Subcutaneous abdominal adipose tissue (tissue), 5 donors: ENCODE measurements at regions not wholly inside any gene's neighbourhood (a gene's known extent, or its start where the extent isn't known, plus 50 kb on each side); places are given as distances from the start of the nearest gene placed in this dataset.
"Not testable (repeated sequence)": the region's sequence is repeated elsewhere in the genome, so short reads cannot be mapped to it uniquely, and the experiment has no call there.

Source experiments
- H3K27ac ChIP-seq: one replicate; pipeline ENCODE4 v1.7.0; 2013; ENCODE audit warnings: low read depth, mild to moderate bottlenecking, inconsistent platforms, low read length, moderate library complexity
- H3K27me3 ChIP-seq, 5 donors: one replicate each; pipeline ENCODE4 v1.7.0; 2013; ENCODE audit warnings: low read length in 5 of 5, inconsistent platforms in 1 of 5; ENCODE audit not compliant: control insufficient read depth in 5 of 5, insufficient read depth in 4 of 5
- H3K36me3 ChIP-seq, 5 donors: one replicate each; pipeline ENCODE4 v1.7.0; 2013; ENCODE audit warnings: low read length in 5 of 5; ENCODE audit not compliant: control insufficient read depth in 5 of 5, insufficient read depth in 5 of 5
- H3K4me1 ChIP-seq, 5 donors: one replicate each; pipeline ENCODE4 v1.7.0; 2013; ENCODE audit warnings: low read length in 5 of 5, mild to moderate bottlenecking in 3 of 5, moderate library complexity in 1 of 5; ENCODE audit not compliant: control insufficient read depth in 5 of 5, insufficient read depth in 5 of 5
- H3K4me3 ChIP-seq, 5 donors: one replicate each; pipeline ENCODE4 v1.7.0; 2013; ENCODE audit warnings: low read length in 5 of 5, low read depth in 1 of 5
- H3K9ac ChIP-seq, 5 donors: one replicate each; pipeline ENCODE4 v1.7.0; 2013; ENCODE audit warnings: low read length in 5 of 5, mild to moderate bottlenecking in 4 of 5, moderate library complexity in 3 of 5
- H3K9me3 ChIP-seq, 5 donors: one replicate each; pipeline ENCODE4 v1.7.0; 2013; ENCODE audit warnings: low read length in 5 of 5; ENCODE audit not compliant: control insufficient read depth in 5 of 5
- donor health status: healthy.
- donor health status: healthy.
- donor health status: healthy.
- donor health status: healthy.
- donor health status: healthy.

- Histone ChIP-seq H3K9me3 (no peaks in the 10 kb centered on the region), H3K4me3 (no peak overlapping the region), H3K4me1 (no peaks in the 10 kb centered on the region), H3K36me3 (no peaks in the 10 kb centered on the region), H3K27ac (no peak overlapping the region), H3K27me3 (no peaks in the 10 kb centered on the region), H3K9ac (no peak overlapping the region)
Measured at GRCh38 chr4:67342291-67342690, 203.0 kb downstream of the CENPC start.

- H3K27ac ChIP-seq, result no peak overlapping the region
Measured at GRCh38 chr4:67333664-67334063, 211.6 kb downstream of the CENPC start.

GRCh38 chr4:67332627-67333026 is 212.7 kb downstream of the CENPC start:
- no peak overlapping the region for H3K4me3 ChIP-seq
- H3K4me1 ChIP-seq, result no peaks in the 10 kb centered on the region
- H3K27ac ChIP-seq, result no peak overlapping the region
- no peaks in the 10 kb centered on the region for H3K9me3 ChIP-seq
- H3K9ac ChIP-seq, result no peak overlapping the region
- H3K27me3 ChIP-seq, result no peaks in the 10 kb centered on the region
- no peaks in the 10 kb centered on the region for H3K36me3 ChIP-seq

More at GRCh38 chr4:67333664-67334063, 211.6 kb downstream of the CENPC start:
- Histone ChIP-seq H3K9ac (no peak overlapping the region), H3K9me3 (no peaks in the 10 kb centered on the region), H3K4me1 (no peaks in the 10 kb centered on the region), H3K27me3 (no peaks in the 10 kb centered on the region), H3K36me3 (no peaks in the 10 kb centered on the region), H3K4me3 (no peak overlapping the region)

GRCh38 chr4:67328393-67328792 is 216.9 kb downstream of the CENPC start:
- no peaks in the 10 kb centered on the region for H3K4me1 ChIP-seq
- no peak overlapping the region for H3K9ac ChIP-seq
- no peaks in the 10 kb centered on the region for H3K27me3 ChIP-seq
- no peak overlapping the region for H3K27ac ChIP-seq
- H3K36me3 ChIP-seq, result no peaks in the 10 kb centered on the region
- no peak overlapping the region for H3K4me3 ChIP-seq
- no peaks in the 10 kb centered on the region for H3K9me3 ChIP-seq

GRCh38 chr4:67328018-67328278 is 217.4 kb downstream of the CENPC start:
- Histone ChIP-seq H3K36me3 (no peaks in the 10 kb centered on the region), H3K9ac (no peak overlapping the region), H3K4me3 (no peak overlapping the region), H3K27me3 (no peaks in the 10 kb centered on the region), H3K9me3 (no peaks in the 10 kb centered on the region), H3K27ac (no peak overlapping the region), H3K4me1 (no peaks in the 10 kb centered on the region)

GRCh38 chr4:67327245-67328017 is 217.9 kb downstream of the CENPC start:
- Histone ChIP-seq H3K27ac (no peak overlapping the region), H3K4me3 (no peak overlapping the region), H3K4me1 (no peaks in the 10 kb centered on the region), H3K9me3 (no peaks in the 10 kb centered on the region), H3K27me3 (no peaks in the 10 kb centered on the region), H3K9ac (no peak overlapping the region), H3K36me3 (no peaks in the 10 kb centered on the region)

GRCh38 chr4:67325791-67326190 is 219.5 kb downstream of the CENPC start:
- H3K9ac ChIP-seq, result no peak overlapping the region

GRCh38 chr4:67320645-67321044 is 224.7 kb downstream of the CENPC start:
- no peak overlapping the region for H3K4me3 ChIP-seq
- H3K36me3 ChIP-seq, result no peaks in the 10 kb centered on the region
- H3K9ac ChIP-seq, result no peak overlapping the region
- H3K27me3 ChIP-seq, result no peaks in the 10 kb centered on the region
- no peak overlapping the region for H3K27ac ChIP-seq
- no peaks in the 10 kb centered on the region for H3K4me1 ChIP-seq
- no peaks in the 10 kb centered on the region for H3K9me3 ChIP-seq

More at GRCh38 chr4:67325791-67326190, 219.5 kb downstream of the CENPC start:
- Histone ChIP-seq H3K9me3 (no peaks in the 10 kb centered on the region), H3K27me3 (no peaks in the 10 kb centered on the region), H3K36me3 (no peaks in the 10 kb centered on the region), H3K4me3 (no peak overlapping the region), H3K4me1 (no peaks in the 10 kb centered on the region), H3K27ac (no peak overlapping the region)

GRCh38 chr4:67319607-67320006 is 225.7 kb downstream of the CENPC start:
- H3K36me3 ChIP-seq, H3K9me3 ChIP-seq, H3K4me3 ChIP-seq, H3K27me3 ChIP-seq, H3K27ac ChIP-seq, H3K9ac ChIP-seq, H3K4me1 ChIP-seq: not testable (repeated sequence)

- H3K27ac ChIP-seq, H3K36me3 ChIP-seq, H3K4me1 ChIP-seq, H3K4me3 ChIP-seq, H3K27me3 ChIP-seq, H3K9ac ChIP-seq, H3K9me3 ChIP-seq: not testable (repeated sequence)
Measured at GRCh38 chr4:67300497-67301185, 244.7 kb downstream of the CENPC start.
